GM21619 (cell line): ENCODE measurements at regions not wholly inside any gene's neighbourhood (a gene's known extent, or its start where the extent isn't known, plus 50 kb on each side); places are given as distances from the start of the nearest gene placed in this dataset.

Experiments used
- ATAC-seq: cut with Tn5 transposase; IDR thresholded peaks from one replicate; pipeline ENCODE4 v1.9.1; 2021; ENCODE audit not compliant: unreplicated experiment

DNA sequence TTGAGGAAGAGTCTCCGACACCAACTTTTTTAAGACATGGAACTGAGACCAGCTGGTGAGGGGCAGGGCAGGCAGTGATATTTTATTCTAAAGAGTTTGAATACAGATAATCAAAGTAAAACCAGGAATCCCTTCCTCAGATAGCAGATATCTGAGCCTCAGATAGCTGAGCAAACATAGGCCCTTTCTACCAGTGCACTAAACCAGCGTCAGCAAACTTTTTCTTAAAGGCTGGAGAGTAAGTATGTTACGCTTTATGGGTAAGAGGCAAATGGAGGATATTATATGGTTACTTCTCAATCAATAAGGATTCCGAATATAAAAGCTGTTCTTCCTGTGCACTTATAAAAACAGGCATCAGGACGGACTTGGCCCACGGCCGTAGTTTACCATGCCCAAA lies 73.9 kb downstream of the WNT5A start:
- ATAC-seq = no peak

DNA sequence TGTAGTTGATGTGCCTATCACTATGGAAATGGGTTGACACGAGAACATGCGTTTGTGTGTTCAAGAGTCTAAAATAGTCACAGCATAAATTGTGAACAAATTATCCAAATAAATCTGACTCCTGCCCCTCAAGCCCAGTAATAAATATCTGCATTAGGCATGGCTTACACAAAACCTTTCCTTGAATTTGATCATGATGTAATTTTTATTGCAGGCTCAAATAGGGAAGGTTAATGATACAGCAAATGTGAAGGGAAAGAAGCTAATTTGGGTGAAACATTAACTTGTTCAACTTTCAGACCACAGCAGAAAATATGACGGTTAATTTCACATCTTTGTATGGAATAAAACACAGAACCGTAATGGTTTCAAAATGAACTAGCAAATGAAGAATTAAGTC lies 74.6 kb downstream of the WNT5A start:
- no peak for ATAC-seq

DNA sequence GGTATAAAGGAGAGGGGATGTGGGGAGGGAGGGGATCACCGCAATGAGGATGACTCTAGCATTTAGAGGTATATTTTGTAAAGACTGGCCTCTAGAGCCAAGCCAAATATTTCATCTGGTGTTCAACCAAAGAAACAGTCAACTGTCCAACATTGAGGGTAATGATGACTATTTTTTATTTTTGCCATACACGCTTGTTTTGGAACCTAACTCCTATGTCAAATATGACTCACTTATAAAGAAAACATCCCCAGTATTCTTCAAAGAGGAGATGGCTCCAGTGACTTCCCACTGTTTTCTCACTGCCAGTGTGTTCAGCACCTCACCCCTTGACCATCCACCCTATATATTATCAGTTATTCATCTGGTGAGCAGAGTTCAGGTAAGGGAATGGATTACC lies 77.3 kb downstream of the WNT5A start:
- ATAC-seq = no peak

DNA sequence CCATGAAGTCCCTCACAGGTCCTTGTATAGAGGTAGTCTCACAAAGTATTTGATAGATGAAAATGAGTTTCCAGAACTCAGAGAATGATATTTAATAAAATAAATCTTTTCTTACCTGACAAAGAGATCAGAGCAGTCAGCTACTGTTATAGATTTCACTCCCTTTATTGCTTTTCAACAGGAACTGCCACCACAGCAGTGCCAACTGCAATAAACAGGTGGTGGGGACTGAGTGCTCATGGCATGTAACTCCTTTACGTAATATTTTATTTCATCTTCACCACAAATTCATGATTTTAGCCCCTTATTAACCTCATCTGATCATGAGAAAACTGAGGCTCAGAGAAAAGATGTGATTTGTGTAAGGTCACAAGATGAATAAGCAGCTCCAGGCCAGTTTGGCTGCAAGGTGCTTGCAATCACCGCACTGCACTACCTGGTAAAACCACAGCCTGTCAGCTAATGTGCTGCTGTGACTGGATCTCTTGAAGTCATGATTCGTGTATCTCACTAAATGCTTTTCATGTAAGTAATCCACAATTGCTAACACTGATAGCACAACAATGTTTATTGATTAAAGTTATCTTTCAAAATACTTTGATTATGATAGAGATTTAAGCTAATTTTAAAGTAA lies 78.8 kb downstream of the WNT5A start:
- no peak for ATAC-seq

DNA sequence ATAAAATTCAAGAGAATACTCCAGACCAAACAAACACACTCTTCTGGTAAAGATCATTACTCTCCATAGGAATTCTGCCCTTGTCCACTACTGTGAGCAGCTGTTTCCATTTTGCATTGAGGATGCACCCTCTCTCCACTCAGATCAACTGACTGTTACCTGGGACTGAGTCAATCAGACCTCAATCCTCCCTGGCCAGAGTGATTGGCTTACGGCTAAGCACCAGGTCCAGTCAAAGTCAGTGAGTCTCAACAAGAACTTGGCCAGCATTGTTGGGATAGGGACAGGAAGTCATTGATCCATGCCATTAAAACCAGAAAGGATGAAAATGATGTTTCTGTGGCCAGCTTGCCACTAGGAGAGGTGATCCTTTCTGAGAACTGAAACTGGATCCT lies 79.7 kb downstream of the WNT5A start:
- no peak for ATAC-seq

DNA sequence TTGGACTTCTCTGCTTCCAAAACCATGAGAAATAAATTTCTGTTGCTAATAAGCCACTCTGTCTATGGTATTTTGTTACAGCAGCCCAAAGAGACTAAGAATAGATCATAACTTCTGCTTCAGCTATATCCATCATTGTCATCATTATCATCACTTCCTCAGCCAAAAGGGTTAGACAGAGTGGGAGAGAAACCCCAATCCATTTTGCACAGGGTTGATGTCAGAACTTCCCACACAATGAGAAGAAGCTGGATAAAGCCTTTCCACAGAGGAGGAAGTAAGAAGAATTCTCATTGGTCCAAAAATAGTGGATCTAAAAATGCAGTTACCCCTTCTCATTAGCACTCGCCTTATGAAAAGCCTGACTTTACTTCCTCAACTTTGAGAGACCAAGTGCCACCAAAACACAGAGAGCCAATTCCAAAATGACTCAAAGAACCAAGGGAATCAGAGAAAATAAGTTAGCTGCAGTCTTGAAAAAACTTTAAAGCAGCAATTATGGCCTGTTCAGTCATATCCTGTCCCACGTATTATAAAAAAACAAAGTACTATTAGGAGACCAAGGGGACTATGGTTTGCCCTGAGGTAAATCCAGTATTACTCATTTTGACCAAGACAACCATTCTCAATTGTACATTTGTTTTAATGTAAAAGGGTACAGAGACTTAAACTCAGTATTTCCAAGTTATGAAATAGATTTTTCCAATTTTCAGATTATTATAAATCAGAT lies 80.2 kb downstream of the WNT5A start:
- no peak for ATAC-seq

DNA sequence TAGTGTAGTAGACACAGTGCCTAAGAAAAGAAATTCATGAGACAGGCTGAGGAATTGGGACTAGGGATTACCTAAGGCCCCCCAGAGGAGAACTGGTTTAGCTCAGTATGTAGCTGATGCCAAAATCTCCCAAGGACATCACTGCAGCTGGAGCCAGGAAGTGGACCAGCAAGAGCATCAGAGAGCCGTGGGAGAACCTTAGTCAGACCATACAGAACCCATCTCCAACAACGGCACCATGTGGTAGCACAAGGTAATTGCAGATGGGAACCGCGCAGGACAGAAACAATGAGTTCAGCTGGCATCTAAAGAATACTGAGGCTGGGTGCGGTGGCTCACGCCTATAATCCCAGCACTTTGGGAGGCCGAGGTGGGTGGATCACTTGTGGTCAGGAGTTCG lies 81.7 kb downstream of the WNT5A start:
- no peak for ATAC-seq

- no peak for ATAC-seq
These were observed 84.1 kb downstream of the WNT5A start for GRCh38 chr3:55402886-55403609.

GRCh38 chr3:55380561-55380960 lies 106.5 kb downstream of the WNT5A start:
- no peak for ATAC-seq

DNA sequence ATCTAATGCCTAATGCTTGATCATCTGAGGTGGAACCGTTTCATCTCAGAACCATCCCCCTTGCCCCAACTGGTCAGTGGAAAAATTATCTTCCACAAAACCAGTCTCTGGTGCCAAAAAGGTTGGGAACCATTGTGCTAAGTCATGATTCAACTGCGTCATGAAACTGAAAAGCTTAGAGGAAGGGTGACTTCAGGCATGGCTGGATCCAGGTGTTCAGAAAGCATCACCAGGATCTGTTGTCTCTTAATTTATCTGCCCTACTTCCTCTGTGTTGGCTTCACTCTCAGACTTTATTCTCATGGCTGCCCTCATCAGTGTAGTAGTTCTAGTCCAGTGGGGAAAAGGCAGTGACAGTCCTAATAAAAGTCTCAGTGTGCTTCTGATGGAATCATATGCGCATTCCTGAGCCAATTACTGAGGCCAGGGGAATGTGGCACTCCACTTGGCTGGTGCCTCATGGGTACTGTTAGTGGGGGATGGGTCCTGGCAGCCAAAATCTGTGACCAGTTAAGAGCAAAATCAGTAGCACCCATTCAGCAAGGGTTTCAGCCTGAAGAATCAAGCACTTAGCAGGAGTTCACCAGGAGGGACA lies 110.3 kb downstream of the WNT5A start:
- ATAC-seq = no peak

DNA sequence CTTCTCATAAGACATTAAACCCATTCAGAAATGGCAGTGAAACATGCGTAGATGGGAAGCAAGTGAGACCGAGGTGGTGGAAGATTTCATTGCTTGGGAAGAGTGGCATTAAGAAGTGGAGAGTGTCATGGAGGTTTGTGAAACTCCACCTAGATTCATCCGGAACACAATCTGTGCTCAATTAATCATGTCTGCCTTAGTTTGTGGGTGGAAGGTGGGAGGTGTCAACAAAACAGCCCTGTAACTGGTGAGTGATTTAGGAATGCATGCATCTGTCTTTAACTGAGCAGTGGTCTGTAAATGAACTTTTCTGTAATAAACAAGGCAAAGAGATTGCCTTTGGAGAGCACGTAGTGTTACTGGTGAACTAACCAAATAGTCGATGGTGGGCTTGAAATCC lies 113.7 kb downstream of the WNT5A start:
- ATAC-seq = no peak

DNA sequence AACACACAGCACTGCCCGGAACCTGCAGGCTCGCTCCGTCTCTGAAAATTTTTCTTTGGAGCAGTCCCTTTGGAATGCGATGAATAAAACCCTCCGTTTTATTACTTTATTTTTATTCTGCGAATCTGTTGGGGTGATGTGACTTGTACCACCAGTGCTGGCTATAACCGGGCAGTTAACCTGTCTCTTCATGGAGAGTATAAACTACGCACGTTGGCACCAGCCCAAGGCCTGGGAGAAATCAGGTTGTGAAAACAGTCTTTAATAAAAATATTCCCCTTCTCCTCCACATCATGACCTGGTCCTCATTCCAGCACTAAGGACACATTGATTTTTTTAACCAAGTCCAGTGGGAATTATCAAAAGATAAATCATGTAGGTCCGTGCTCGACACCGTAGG lies 116.8 kb downstream of the WNT5A start:
- ATAC-seq = no peak

DNA sequence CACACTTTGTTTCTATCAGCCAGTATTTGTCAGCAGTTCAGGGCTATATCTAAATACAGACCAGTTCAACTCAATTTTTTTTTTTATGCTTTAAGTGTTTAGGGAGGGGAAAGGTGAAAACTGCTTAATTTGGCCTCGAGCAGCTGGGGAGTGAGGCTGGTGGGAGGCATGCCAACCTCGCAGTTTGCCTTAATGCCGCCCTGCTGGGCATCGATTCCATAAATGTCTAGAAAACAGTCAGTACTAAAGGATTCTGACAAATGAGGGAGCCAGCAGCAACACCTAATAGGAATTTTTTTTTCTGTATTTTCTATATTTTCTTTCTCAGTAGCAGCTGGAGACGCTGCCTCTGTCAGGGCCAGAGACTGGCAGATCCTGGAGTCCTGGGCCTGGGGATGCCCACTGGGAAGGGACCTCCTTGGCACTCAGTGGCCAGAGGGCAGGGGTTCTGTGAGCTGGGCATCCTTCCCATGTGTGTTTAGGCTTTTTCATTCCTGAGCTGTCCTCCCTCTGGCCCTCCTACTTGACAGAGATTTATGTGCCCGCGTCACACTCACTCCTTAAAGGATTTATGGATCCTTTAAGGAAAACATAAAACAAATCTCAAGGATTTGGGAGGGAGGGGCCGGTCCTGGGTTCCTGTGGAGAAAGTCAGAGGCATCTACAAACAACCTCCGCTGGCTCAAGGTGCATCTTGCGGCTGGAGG lies 117.8 kb downstream of the WNT5A start:
- no peak for ATAC-seq

- no peak for ATAC-seq
These were observed 118.7 kb downstream of the WNT5A start for GRCh38 chr3:55368366-55368765.

- no peak for ATAC-seq
These were observed 119.7 kb downstream of the WNT5A start for GRCh38 chr3:55367384-55367783.

GRCh38 chr3:55364421-55364820 lies 122.7 kb downstream of the WNT5A start:
- no peak for ATAC-seq

GRCh38 chr3:55362210-55362960 lies 124.7 kb downstream of the WNT5A start:
- no peak for ATAC-seq

DNA sequence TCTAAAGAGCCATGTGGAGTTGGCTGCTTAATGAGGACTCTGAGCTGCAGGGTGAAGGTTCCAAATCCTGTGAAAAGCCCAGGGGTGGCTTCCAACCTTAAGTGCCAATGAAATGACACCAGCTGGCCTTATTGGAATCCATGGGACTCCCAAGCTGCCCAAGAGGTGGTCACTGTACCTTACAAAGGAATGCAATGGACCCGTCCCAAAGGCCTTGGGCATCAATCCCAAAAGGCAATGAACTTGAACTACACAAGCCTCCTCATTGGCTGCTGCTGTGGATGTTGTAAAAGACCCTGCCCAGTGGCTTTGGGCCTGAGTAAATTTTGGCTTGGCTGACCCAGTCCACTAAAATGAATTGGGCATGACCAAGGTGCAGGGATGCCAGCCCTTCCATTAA lies 129.3 kb downstream of the WNT5A start:
- no peak for ATAC-seq

DNA sequence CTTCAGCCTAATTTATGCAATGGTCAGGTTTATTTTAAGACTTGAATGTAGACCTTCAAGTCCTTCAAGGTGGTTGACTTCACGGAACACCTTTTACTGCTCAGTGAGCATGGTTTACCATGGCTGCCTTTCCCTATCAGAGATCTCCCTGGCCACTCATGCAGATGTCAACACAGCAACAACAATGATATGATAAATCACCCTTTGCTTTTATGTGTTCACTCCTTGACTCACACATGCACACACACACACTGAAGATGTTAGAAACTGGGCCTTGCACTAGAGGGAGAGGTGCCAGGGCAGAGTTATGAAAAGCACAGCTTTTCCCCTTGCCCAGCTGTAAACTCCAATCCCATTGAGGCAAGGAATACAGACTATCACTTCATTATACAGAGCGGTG lies 134.4 kb downstream of the WNT5A start:
- ATAC-seq = no peak

DNA sequence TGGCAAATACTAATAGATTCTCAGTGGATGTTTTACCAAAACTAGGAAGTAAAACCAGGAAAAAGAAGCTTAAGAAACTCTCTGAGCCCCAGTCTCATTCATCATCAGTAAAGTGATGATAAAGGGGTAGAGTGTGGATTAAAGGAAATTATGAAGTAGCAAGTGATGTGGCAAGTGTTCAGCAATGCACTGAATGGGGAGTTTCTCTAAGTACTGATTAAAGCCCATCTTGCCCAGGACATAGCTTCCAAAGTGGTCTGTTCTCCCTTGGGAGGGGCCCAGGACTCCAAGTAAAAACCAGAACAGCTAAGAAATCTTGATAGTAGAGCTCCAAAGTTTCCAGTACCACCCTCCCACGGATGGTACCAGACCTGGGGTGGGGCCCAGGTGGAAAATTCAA lies 137.3 kb downstream of the WNT5A start:
- no peak for ATAC-seq
